ENCODE measurements at regions not wholly inside any gene's neighbourhood (a gene's known extent, or its start where the extent isn't known, plus 50 kb on each side); places are given as distances from the start of the nearest gene placed in this dataset.

DNA sequence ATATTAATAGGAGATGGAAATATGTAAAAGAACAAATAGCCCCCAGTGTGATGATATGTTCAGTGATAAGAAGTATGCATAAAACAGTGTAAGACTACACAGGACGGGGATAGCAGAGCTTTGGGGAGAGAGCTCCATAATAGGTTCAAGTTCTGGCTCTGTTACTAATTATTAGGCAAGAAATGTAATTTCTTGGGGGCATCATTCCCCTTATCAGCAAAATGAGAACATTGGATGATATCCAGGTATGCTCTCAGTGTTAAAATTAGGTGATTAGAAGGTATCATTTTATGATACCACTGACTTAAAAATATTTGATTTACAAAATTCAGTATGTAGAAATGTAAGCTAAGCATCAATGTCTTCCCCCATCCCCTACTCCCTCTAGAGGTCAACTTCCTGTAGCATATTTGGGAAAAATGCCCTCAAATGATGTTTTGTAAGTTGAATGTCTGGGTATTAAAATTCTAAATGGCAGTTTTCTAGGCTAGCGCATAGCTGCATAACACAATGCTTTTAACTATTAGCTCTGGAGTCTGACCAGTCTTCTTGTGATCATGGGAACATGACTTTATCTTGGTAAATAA, 585.7 kb upstream of the CAMK1G start:
- H3K4me3 ChIP-seq (ENCODE audit: low read length): no peak overlapping the region
- no peak for TF ChIP-seq ZNF274 (IDR thresholded peaks at IDR 0.05; ENCODE audit: low read depth, low read length)

DNA sequence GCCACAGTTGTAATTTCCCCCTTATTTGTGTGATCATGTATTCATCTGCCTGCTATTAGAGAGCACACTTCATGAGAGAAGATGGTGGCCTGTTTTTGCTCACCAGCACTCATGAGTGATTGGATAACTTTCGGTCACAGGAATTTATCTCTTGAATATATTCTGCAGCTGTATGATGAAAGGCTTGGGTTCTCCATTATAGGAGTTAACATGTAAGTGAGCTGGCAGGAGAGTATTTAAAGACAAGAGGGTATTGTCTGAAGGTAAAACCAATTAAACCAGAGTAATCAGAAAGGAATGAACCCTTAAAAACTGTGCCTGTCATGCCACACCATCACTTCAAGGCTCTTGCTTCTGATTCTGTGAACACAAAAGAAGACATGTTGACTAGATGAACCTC, 574.9 kb upstream of the CAMK1G start:
- TF ChIP-seq ZNF274 (IDR thresholded peaks at IDR 0.05; ENCODE audit: low read depth, low read length): no peak
- no peak overlapping the region for H3K4me3 ChIP-seq (ENCODE audit: low read length)

GRCh38 chr1:209010475-209011230, 572.9 kb upstream of the CAMK1G start:
- no peak overlapping the region for H3K4me3 ChIP-seq (ENCODE audit: low read length)
- TF ChIP-seq ZNF274 (IDR thresholded peaks at IDR 0.05; ENCODE audit: low read depth, low read length): no peak

DNA sequence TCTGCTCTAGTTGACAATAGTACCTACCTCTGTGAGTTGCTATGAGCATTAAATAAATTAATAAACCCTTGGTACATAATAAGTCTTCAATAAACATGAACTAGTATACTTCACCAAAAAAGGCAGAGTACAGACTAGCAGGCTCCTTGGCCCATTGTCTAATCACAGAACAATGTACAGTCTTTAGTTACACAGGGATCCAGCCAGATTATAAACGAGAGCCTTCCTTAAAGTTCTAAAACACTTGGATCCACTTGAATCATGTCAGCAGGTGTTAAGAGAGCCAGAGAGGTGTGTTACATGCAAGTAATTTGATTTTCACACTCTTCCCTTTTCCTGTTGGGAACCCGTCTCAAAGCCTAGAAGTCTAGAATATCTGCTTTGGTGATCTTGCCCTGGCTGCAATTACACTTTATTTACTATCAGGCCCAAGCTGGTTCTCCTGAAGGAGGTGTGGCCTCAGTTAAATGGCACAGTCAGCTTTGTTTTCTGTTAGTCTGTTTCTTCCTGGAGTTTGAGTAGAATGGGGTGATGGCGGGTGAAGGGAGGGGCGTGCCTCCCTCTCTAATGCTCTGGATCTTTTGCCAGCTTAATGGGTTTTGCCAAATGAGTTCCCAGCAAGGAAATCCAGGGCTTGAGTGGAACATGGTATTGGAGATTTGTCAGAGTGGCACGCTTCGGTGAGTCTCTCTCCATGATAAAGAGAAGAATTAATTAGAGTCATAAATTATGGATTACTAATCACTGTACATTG, 570.9 kb upstream of the CAMK1G start:
- no peak overlapping the region for H3K4me3 ChIP-seq (ENCODE audit: low read length)
- TF ChIP-seq ZNF274 (IDR thresholded peaks at IDR 0.05; ENCODE audit: low read depth, low read length): no peak

- TF ChIP-seq ZNF274 (IDR thresholded peaks at IDR 0.05; ENCODE audit: low read depth, low read length): no peak
- no peak overlapping the region for H3K4me3 ChIP-seq (ENCODE audit: low read length)
These were observed 568.4 kb upstream of the CAMK1G start for GRCh38 chr1:209015092-209015491.

DNA sequence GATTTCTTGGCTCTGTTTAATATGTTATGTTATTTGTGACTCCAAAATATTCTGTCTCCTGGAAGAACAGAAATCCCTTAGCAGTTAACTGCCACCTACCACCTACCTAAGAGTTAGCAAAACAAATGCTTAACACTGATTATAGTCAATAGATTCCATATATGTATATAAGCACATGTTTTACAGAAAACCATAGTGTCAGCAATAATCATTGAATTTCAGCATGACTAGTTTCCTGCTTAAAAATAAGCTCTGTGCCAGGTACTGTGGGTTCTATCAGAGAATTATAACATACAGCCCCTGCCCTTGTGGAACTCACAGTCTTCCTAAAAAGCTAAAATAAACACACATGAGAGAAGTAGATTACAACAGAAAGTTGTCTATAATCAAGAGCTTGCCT, 561.9 kb upstream of the CAMK1G start:
- H3K4me3 ChIP-seq (ENCODE audit: low read length): no peak overlapping the region
- no peak for TF ChIP-seq ZNF274 (IDR thresholded peaks at IDR 0.05; ENCODE audit: low read depth, low read length)

- no peak overlapping the region for H3K4me3 ChIP-seq (ENCODE audit: low read length)
- no peak for TF ChIP-seq ZNF274 (IDR thresholded peaks at IDR 0.05; ENCODE audit: low read depth, low read length)
These were observed 559.7 kb upstream of the CAMK1G start for GRCh38 chr1:209023790-209024189.

GRCh38 chr1:209029737-209030136, 553.8 kb upstream of the CAMK1G start:
- no peak for TF ChIP-seq ZNF274 (IDR thresholded peaks at IDR 0.05; ENCODE audit: low read depth, low read length)
- no peak overlapping the region for H3K4me3 ChIP-seq (ENCODE audit: low read length)

DNA sequence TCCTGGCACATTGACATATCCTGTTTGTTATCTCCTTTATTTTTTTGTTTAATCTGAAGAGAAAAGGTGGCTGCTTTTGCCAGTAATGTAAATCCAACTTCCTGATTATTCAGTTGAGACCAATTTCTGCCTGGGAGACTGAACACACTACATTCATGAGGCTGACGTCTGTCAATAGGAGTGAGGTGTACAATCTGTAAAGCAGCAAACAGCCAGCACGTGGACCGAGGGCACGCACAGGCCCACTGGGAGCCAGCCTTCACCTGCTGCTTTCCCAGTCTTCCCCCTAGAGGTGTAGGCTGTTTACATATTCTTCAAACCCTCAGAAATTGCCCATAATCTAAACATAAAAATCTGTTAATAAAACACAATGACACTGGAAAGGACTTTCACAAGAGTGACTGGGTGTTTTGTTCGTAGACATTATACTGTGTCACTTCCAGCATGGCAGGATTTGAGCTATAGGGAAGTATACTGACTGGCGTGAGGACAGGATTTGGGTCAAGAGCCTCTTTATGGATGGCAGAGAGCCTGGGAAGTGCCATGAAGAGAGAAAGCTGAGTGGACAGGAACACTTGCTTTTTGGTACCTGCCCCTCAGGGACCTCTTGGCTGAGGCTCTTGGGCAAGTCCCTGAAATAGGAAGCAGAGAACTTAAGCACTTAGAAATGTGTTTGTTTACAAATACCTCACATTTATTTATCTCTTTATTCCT, 552.9 kb upstream of the CAMK1G start:
- no peak overlapping the region for H3K4me3 ChIP-seq (ENCODE audit: low read length)
- no peak for TF ChIP-seq ZNF274 (IDR thresholded peaks at IDR 0.05; ENCODE audit: low read depth, low read length)

GRCh38 chr1:209037064-209037463, 546.5 kb upstream of the CAMK1G start:
- H3K4me3 ChIP-seq (ENCODE audit: low read length): no peak overlapping the region
- no peak for TF ChIP-seq ZNF274 (IDR thresholded peaks at IDR 0.05; ENCODE audit: low read depth, low read length)

GRCh38 chr1:209038316-209038715, 545.2 kb upstream of the CAMK1G start:
- no peak for TF ChIP-seq ZNF274 (IDR thresholded peaks at IDR 0.05; ENCODE audit: low read depth, low read length)
- no peak overlapping the region for H3K4me3 ChIP-seq (ENCODE audit: low read length)

DNA sequence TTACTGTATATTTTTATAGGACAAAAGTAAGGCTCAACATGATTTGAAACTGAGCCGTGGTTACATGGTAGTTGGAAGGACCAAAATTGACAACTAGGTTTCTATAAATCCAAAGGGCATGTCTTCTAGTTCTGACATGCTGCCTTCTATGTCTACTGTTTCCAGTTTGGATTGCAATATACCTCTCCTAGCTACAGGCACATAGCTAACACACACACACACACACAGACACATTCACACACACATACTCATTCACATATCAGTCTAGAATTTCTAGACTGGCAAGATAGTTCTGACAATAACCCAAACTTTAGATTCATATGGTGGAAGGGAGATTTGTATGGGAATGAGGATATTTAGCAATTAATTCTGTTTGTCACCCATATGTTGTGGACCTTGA, 544.8 kb upstream of the CAMK1G start:
- H3K4me3 ChIP-seq (ENCODE audit: low read length): no peak overlapping the region
- TF ChIP-seq ZNF274 (IDR thresholded peaks at IDR 0.05; ENCODE audit: low read depth, low read length): no peak

DNA sequence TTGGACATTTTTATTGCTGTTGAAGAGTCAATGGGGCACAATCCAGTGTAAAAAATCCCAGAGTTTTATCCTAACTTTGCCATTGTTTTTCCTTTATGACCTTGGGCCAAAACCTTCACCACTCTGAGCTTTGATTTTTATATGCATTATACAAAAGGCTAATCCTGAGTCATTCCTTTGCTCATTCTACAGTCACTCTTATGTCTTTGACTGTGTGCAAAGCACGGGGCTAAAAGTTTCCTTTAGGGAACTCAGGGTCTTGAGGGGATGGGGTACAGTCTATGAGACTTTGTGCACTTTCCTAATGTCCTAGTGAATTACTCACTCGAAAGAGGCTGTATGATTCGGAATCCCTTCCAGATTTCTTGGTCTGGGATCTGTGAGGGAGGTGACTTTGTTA, 543.2 kb upstream of the CAMK1G start:
- no peak for TF ChIP-seq ZNF274 (IDR thresholded peaks at IDR 0.05; ENCODE audit: low read depth, low read length)
- no peak overlapping the region for H3K4me3 ChIP-seq (ENCODE audit: low read length)

- H3K4me3 ChIP-seq (ENCODE audit: low read length): no peak overlapping the region
- no peak for TF ChIP-seq ZNF274 (IDR thresholded peaks at IDR 0.05; ENCODE audit: low read depth, low read length)
These were observed 541.6 kb upstream of the CAMK1G start for GRCh38 chr1:209041927-209042326.
